Keratinocyte (primary cell): ENCODE measurements at regions not wholly inside any gene's neighbourhood (a gene's known extent, or its start where the extent isn't known, plus 50 kb on each side); places are given as distances from the start of the nearest gene placed in this dataset.

Experiments
- DNase-seq: peaks from one replicate; pipeline ENCODE4 v3.0.0-alpha.2; 2011; ENCODE audit warnings: low read depth, missing footprints, low spot score
- FAIRE-seq: peaks from 2 replicates; lab custom pipeline; 2011; peaks lifted over from hg19 to GRCh38; lab: Jason Lieb, UNC
- H2AFZ ChIP-seq: 2 replicates; pipeline ENCODE4 v1.6.0; 2012; ENCODE audit warnings: low read length, control low read depth, inconsistent platforms; ENCODE audit not compliant: control insufficient read depth
- H3K27ac ChIP-seq: 2 replicates; pipeline ENCODE4 v1.5.1; 2011; ENCODE audit warnings: low read length; ENCODE audit not compliant: control insufficient read depth, insufficient read depth
- H3K27me3 ChIP-seq: 3 replicates; pipeline ENCODE4 v1.6.0; 2011; ENCODE audit warnings: low read length; ENCODE audit not compliant: control insufficient read depth, insufficient read depth; ENCODE audit errors: extremely low read depth
- H3K36me3 ChIP-seq, 2 experiments: 2 replicates in 1 of 2; 3 replicates in 1 of 2; pipeline ENCODE4 v1.5.1; 2011; ENCODE audit warnings: low read length in 2 of 2, mild to moderate bottlenecking in 1 of 2; ENCODE audit not compliant: control insufficient read depth in 2 of 2, insufficient read depth in 2 of 2; ENCODE audit errors: extremely low read depth in 1 of 2
- H3K4me1 ChIP-seq: 3 replicates; pipeline ENCODE4 v1.5.1; 2011; ENCODE audit warnings: low read length; ENCODE audit not compliant: control insufficient read depth, insufficient read depth; ENCODE audit errors: extremely low read depth
- H3K4me2 ChIP-seq: 3 replicates; pipeline ENCODE4 v1.6.0; 2011; ENCODE audit warnings: low read depth, low read length; ENCODE audit not compliant: control insufficient read depth, insufficient read depth; ENCODE audit errors: extremely low read depth
- H3K4me3 ChIP-seq, 3 experiments: fragments of 200-600 bp in 1 of 3; sonication (generic) in 1 of 3; 2 replicates in 2 of 3; 3 replicates in 1 of 3; pipeline ENCODE4 v1.5.1; 2011 to 2016; ENCODE audit warnings: low read length in 3 of 3, mild to moderate bottlenecking in 3 of 3, control low read depth in 2 of 3, inconsistent platforms in 1 of 3, low read depth in 1 of 3, mixed read lengths in 1 of 3, mixed run types in 1 of 3, moderate library complexity in 1 of 3; ENCODE audit not compliant: control insufficient read depth in 2 of 3, insufficient read depth in 2 of 3; ENCODE audit errors: extremely low read depth in 1 of 3
- H3K79me2 ChIP-seq: 2 replicates; pipeline ENCODE4 v1.6.0; 2012; ENCODE audit warnings: low read length; ENCODE audit not compliant: control insufficient read depth, insufficient read depth
- H3K9ac ChIP-seq: 3 replicates; pipeline ENCODE4 v1.6.0; 2011; ENCODE audit warnings: low read length; ENCODE audit not compliant: control insufficient read depth, insufficient read depth; ENCODE audit errors: extremely low read depth
- H3K9me1 ChIP-seq: 3 replicates; pipeline ENCODE4 v1.6.0; 2011; ENCODE audit warnings: low read length; ENCODE audit not compliant: control insufficient read depth, insufficient read depth; ENCODE audit errors: extremely low read depth
- H3K9me3 ChIP-seq: 2 replicates; pipeline ENCODE4 v1.5.1; 2012; ENCODE audit warnings: low read depth, low read length; ENCODE audit not compliant: control insufficient read depth
- H4K20me1 ChIP-seq: 3 replicates; pipeline ENCODE4 v1.6.0; 2011; ENCODE audit warnings: low read length; ENCODE audit not compliant: control insufficient read depth, insufficient read depth; ENCODE audit errors: extremely low read depth
- EZH2 ChIP-seq: IDR thresholded peaks from one replicate; pipeline ENCODE4 v1.6.1; 2012; ENCODE audit warnings: inconsistent platforms, mild to moderate bottlenecking, low read length, moderate library complexity
- dilution Hi-C: fragments of 300-500 bp; cut with MboI; formaldehyde crosslinking; loops from one replicate; pipeline ENCODE4 v1.7.0; 2020; ENCODE audit warnings: low sequenced_read_pairs; ENCODE audit not compliant: extremely low pct_ligation_motif_present
- TF ChIP-seq, protein P1 (sequence below), 3 experiments: IDR thresholded peaks in 1 of 3; conservative IDR thresholded peaks in 1 of 3; optimal IDR thresholded peaks in 1 of 3; 2 replicates in 2 of 3; 3 replicates in 1 of 3; pipeline versions ENCODE3 to v1.5.1; 2011; ENCODE audit warnings: low read length in 3 of 3, mild to moderate bottlenecking in 3 of 3, moderate library complexity in 2 of 3, control low read depth in 1 of 3, inconsistent platforms in 1 of 3; ENCODE audit not compliant: insufficient read depth in 2 of 3; ENCODE audit errors: extremely low read depth in 1 of 3

DNA sequence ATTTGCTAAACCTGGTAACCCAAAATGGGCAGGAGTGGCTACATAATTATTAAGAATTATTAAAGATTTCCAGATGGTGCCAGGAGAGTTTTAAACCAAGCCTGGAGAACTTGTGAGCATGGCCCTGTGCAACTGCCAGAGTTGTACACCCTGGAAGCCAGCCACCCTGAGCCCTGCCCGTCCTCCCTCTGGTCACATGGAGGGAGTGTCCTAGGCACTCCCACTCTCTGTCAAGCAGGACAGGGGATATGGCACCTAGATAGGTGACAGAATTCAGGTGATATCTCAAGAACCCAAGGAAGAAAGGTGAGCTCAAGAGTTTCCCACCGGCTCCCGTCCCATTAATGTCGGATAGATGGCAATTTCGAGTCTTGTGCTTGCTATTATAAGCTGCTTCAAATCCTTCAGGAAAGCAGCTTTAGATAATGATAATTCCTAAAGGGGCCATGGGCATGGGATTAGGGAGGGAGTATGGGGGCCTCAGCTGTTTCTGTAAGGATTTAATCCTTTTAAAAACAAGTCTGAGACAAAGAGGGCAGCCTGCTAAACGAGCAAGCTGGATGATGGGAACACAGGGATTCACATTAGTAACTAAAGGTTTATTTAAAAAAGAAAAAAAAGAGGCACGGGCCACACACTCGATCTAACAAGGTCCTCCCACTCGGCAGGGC is 169.1 kb downstream of the BMP7 start:
- Histone ChIP-seq H3K27ac (no peak overlapping the region), H3K4me2 (no peak overlapping the region), H3K9me1 (no peaks in the 10 kb centered on the region), H3K79me2 (no peaks in the 10 kb centered on the region), H3K9ac (no peak overlapping the region), H3K4me1 (peaks cover under 1% of the 10 kb centered on the region), H3K9me3 (no peaks in the 10 kb centered on the region), H2AFZ (no peak overlapping the region), H4K20me1 (no peaks in the 10 kb centered on the region), H3K27me3 (peaks cover 21% of the 10 kb centered on the region), H3K36me3 (no peaks in the 10 kb centered on the region), H3K4me3 (no peak overlapping the region)
- DNase-seq = no peak
- TF ChIP-seq, protein P1, sequence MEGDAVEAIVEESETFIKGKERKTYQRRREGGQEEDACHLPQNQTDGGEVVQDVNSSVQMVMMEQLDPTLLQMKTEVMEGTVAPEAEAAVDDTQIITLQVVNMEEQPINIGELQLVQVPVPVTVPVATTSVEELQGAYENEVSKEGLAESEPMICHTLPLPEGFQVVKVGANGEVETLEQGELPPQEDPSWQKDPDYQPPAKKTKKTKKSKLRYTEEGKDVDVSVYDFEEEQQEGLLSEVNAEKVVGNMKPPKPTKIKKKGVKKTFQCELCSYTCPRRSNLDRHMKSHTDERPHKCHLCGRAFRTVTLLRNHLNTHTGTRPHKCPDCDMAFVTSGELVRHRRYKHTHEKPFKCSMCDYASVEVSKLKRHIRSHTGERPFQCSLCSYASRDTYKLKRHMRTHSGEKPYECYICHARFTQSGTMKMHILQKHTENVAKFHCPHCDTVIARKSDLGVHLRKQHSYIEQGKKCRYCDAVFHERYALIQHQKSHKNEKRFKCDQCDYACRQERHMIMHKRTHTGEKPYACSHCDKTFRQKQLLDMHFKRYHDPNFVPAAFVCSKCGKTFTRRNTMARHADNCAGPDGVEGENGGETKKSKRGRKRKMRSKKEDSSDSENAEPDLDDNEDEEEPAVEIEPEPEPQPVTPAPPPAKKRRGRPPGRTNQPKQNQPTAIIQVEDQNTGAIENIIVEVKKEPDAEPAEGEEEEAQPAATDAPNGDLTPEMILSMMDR (optimal IDR thresholded peaks at IDR 0.05 in 1 of 3, IDR thresholded peaks at IDR 0.05 in 1 of 3, conservative IDR thresholded peaks at IDR 0.05 in 1 of 3; ENCODE audit: extremely low read depth in 1 of 3, insufficient read depth in 2 of 3, low read length in 3 of 3) = no peak
- TF ChIP-seq EZH2 = no peak
- dilution Hi-C loops = loop anchor here (25.0 kb wide), 1 partner anchor 240 kb away; the partner anchor contains the start of gene SPO11
- FAIRE-seq = no peak

DNA sequence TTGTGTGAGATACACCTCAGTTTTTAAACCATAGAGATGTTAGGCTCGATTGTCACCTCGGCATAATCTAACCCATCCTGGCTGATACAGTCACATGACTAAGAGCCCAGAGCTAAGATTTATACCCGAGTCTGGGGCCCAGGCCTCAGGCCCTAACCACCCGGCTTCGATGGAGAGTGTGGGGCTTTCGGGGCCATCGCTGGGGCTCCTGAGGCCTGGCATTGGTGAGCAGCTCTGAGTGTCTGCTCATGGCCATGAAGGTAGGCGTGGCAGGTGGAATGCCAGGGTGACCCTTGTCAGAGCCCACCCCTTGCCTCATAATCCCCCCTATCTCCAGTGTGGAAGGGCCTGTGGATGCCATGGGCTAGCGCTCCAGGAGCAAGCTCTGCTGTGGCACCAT is 164.3 kb downstream of the BMP7 start:
- TF ChIP-seq, protein P1 (optimal IDR thresholded peaks at IDR 0.05 in 1 of 3, IDR thresholded peaks at IDR 0.05 in 1 of 3, conservative IDR thresholded peaks at IDR 0.05 in 1 of 3; ENCODE audit: extremely low read depth in 1 of 3, insufficient read depth in 2 of 3, low read length in 3 of 3) = no peak
- no peak for TF ChIP-seq EZH2
- Histone ChIP-seq H3K9ac (no peak overlapping the region), H3K79me2 (no peaks in the 10 kb centered on the region), H3K4me1 (no peaks in the 10 kb centered on the region), H3K27me3 (peaks cover 28% of the 10 kb centered on the region), H3K27ac (no peak overlapping the region), H3K4me2 (no peak overlapping the region), H3K9me1 (no peaks in the 10 kb centered on the region), H3K4me3 (no peak overlapping the region), H4K20me1 (no peaks in the 10 kb centered on the region), H2AFZ (no peak overlapping the region), H3K36me3 (no peaks in the 10 kb centered on the region), H3K9me3 (no peaks in the 10 kb centered on the region)
- no peak for DNase-seq
- dilution Hi-C loops = no loop called here
- no peak for FAIRE-seq
